B cell (primary cell): ENCODE measurements at regions not wholly inside any gene's neighbourhood (a gene's known extent, or its start where the extent isn't known, plus 50 kb on each side); places are given as distances from the start of the nearest gene placed in this dataset.

ENCODE experiments used
- CTCF ChIP-seq: fragments of 200-600 bp; IDR thresholded peaks from one replicate; pipeline ENCODE4 v1.8.0; 2022; ENCODE audit warnings: antibody characterized with exemption, mild to moderate bottlenecking
- EZH2 ChIP-seq: IDR thresholded peaks from 2 replicates; pipeline ENCODE4 v1.6.1; 2012; ENCODE audit warnings: borderline replicate concordance, low read depth, mild to moderate bottlenecking, moderate library complexity, low read length; ENCODE audit not compliant: insufficient read depth, poor library complexity, severe bottlenecking

GRCh38 chr2:224157655-224158054 lies 118.6 kb upstream of the SERPINE2 start:
- no peak for TF ChIP-seq CTCF
- TF ChIP-seq EZH2: no peak
